ENCODE measurements at regions not wholly inside any gene's neighbourhood (a gene's known extent, or its start where the extent isn't known, plus 50 kb on each side); places are given as distances from the start of the nearest gene placed in this dataset.

DNA sequence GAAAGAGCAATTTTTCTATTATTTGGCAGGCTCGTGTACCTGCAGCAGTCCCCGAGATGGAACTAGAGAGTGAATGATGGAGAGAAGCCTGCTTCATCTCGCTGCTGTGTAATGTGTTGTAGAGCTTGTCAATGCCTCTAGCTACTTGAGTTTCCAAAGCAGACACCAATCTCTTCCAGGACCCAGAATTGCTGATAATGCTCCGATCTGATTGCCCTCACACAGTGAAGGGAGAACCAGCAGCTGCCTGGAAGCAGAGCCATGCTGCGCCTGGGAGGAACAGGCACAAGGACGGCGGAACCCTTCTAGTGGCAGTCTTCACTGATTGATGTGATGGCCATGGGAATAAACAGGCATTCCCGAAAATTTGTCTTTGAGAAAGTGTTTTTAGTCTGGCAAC is 288.0 kb downstream of the ICE1 start:
- no peaks in the 10 kb centered on the region for H3K4me1 ChIP-seq (ENCODE audit: control insufficient read depth in 2 of 3, insufficient read depth in 2 of 3, low read depth in 1 of 3, low read length in 3 of 3)
- H3K9ac ChIP-seq (ENCODE audit: low read length in 3 of 3): no peak overlapping the region
- no peaks in the 10 kb centered on the region for H3K36me3 ChIP-seq (ENCODE audit: control insufficient read depth in 2 of 3, insufficient read depth in 3 of 3, low read length in 3 of 3)
- H3K27ac ChIP-seq (ENCODE audit: low read depth in 2 of 2, low read length in 2 of 2): no peak overlapping the region
- DNase-seq: no peak
- no peaks in the 10 kb centered on the region for H3K27me3 ChIP-seq (ENCODE audit: control insufficient read depth, insufficient read depth, low read length)
- H3K4me3 ChIP-seq (ENCODE audit: low read length in 3 of 3): no peak overlapping the region
- no peaks in the 10 kb centered on the region for H3K9me3 ChIP-seq (ENCODE audit: control insufficient read depth in 2 of 3, insufficient read depth in 1 of 3, low read length in 3 of 3)
- FAIRE-seq: no peak
- TF ChIP-seq CTCF (IDR thresholded peaks at IDR 0.05; ENCODE audit: borderline replicate concordance, extremely low read depth, insufficient read depth): no peak
- intact Hi-C loops (cut with DNase I): no loop called here

DNA sequence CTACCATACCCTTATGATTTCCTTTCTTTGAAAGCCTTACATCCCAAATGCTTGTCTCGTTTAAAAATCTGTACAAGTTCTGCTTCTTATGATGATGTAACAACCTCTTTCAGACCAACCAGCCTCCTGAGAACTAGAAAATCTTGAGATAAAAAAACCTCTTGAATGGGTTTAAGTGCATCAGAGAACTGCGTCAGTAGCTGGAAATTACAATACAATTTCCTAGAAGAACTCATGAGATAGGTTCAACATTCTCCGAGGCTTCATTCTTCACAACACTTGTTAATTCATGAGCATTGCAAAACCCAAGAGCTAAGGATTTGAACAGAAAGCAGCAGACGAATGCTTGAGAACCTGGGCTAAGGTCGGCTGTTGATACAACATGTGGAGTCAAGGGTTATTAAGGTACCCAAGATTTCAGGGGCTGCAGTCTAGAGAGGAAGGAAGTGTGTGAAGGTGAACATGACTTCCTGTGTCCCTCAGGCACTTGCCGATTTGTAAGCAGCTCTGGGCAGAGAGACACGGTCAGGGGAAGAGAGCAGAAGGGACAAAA is 286.0 kb downstream of the ICE1 start:
- FAIRE-seq (no peak), DNase-seq (no peak)
- Histone ChIP-seq H3K27me3 (ENCODE audit: control insufficient read depth, insufficient read depth, low read length) (no peaks in the 10 kb centered on the region), H3K36me3 (ENCODE audit: control insufficient read depth in 2 of 3, insufficient read depth in 3 of 3, low read length in 3 of 3) (no peaks in the 10 kb centered on the region), H3K27ac (ENCODE audit: low read depth in 2 of 2, low read length in 2 of 2) (no peak overlapping the region), H3K4me1 (ENCODE audit: control insufficient read depth in 2 of 3, insufficient read depth in 2 of 3, low read depth in 1 of 3, low read length in 3 of 3) (no peaks in the 10 kb centered on the region), H3K4me3 (ENCODE audit: low read length in 3 of 3) (no peak overlapping the region), H3K9me3 (ENCODE audit: control insufficient read depth in 2 of 3, insufficient read depth in 1 of 3, low read length in 3 of 3) (no peaks in the 10 kb centered on the region), H3K9ac (ENCODE audit: low read length in 3 of 3) (no peak overlapping the region)
- no peak for TF ChIP-seq CTCF (IDR thresholded peaks at IDR 0.05; ENCODE audit: borderline replicate concordance, extremely low read depth, insufficient read depth)
- intact Hi-C loops (cut with DNase I): no loop called here

GRCh38 chr5:5705010-5705409 is 282.5 kb downstream of the ICE1 start:
- no peaks in the 10 kb centered on the region for H3K36me3 ChIP-seq (ENCODE audit: control insufficient read depth in 2 of 3, insufficient read depth in 3 of 3, low read length in 3 of 3)
- intact Hi-C loops (cut with DNase I): no loop called here
- FAIRE-seq (no peak), DNase-seq (peak in 1 of 5 donors; percentile 31)
- H3K27ac ChIP-seq (ENCODE audit: low read depth in 2 of 2, low read length in 2 of 2): no peak overlapping the region
- TF ChIP-seq CTCF (IDR thresholded peaks at IDR 0.05; ENCODE audit: borderline replicate concordance, extremely low read depth, insufficient read depth): no peak
- no peaks in the 10 kb centered on the region for H3K9me3 ChIP-seq (ENCODE audit: control insufficient read depth in 2 of 3, insufficient read depth in 1 of 3, low read length in 3 of 3)
- no peak overlapping the region for H3K9ac ChIP-seq (ENCODE audit: low read length in 3 of 3)
- H3K27me3 ChIP-seq (ENCODE audit: control insufficient read depth, insufficient read depth, low read length): no peaks in the 10 kb centered on the region
- H3K4me1 ChIP-seq (ENCODE audit: control insufficient read depth in 2 of 3, insufficient read depth in 2 of 3, low read depth in 1 of 3, low read length in 3 of 3): no peaks in the 10 kb centered on the region
- peak overlapping the region in 1 of 3 donors; percentile 23 for H3K4me3 ChIP-seq (ENCODE audit: low read length in 3 of 3)

DNA sequence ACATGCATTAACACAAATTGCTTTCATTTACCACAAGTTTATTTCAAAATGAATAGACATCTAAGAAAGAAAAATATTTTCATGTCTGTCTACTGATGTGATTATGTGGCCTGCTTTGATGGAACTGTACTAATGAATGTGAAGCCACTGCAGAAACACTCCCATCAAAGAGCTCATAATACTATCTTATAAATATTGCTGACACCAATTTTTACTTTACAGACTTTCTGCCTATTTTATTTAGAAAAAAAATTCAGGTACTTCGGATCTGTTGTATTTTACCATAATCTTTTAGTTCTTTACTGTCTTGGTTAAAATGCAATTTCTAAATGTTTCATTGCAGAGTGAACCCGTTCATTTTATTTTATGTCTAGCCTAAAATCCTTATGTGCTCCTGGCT is 281.9 kb downstream of the ICE1 start:
- no peak for FAIRE-seq
- no peaks in the 10 kb centered on the region for H3K27me3 ChIP-seq (ENCODE audit: control insufficient read depth, insufficient read depth, low read length)
- intact Hi-C loops (cut with DNase I): no loop called here
- H3K4me1 ChIP-seq (ENCODE audit: control insufficient read depth in 2 of 3, insufficient read depth in 2 of 3, low read depth in 1 of 3, low read length in 3 of 3): no peaks in the 10 kb centered on the region
- no peak overlapping the region for H3K9ac ChIP-seq (ENCODE audit: low read length in 3 of 3)
- H3K27ac ChIP-seq (ENCODE audit: low read depth in 2 of 2, low read length in 2 of 2): no peak overlapping the region
- no peak for TF ChIP-seq CTCF (IDR thresholded peaks at IDR 0.05; ENCODE audit: borderline replicate concordance, extremely low read depth, insufficient read depth)
- no peak for DNase-seq
- H3K36me3 ChIP-seq (ENCODE audit: control insufficient read depth in 2 of 3, insufficient read depth in 3 of 3, low read length in 3 of 3): no peaks in the 10 kb centered on the region
- no peak overlapping the region for H3K4me3 ChIP-seq (ENCODE audit: low read length in 3 of 3)
- H3K9me3 ChIP-seq (ENCODE audit: control insufficient read depth in 2 of 3, insufficient read depth in 1 of 3, low read length in 3 of 3): no peaks in the 10 kb centered on the region
